ENCODE measurements at regions not wholly inside any gene's neighbourhood (a gene's known extent, or its start where the extent isn't known, plus 50 kb on each side); places are given as distances from the start of the nearest gene placed in this dataset.

GRCh38 chr9:119083673-119084072 is 285.6 kb downstream of the BRINP1 start:
- no peak for DNase-seq (ENCODE audit: extremely low spot score, insufficient read length, low read depth)
- FAIRE-seq, result no peak

GRCh38 chr9:119086590-119086989 is 282.6 kb downstream of the BRINP1 start:
- DNase-seq (ENCODE audit: extremely low spot score, insufficient read length, low read depth) (no peak), FAIRE-seq (no peak)

- no peak for DNase-seq (ENCODE audit: extremely low spot score, insufficient read length, low read depth)
- FAIRE-seq, result no peak
Observed at GRCh38 chr9:119088002-119088547, 281.2 kb downstream of the BRINP1 start.

- FAIRE-seq, result no peak
- DNase-seq (ENCODE audit: extremely low spot score, insufficient read length, low read depth), result no peak
Observed at GRCh38 chr9:119091074-119091473, 278.2 kb downstream of the BRINP1 start.

GRCh38 chr9:119092125-119092524 is 277.1 kb downstream of the BRINP1 start:
- no peak for FAIRE-seq
- DNase-seq (ENCODE audit: extremely low spot score, insufficient read length, low read depth), result no peak

GRCh38 chr9:119094086-119094485 is 275.1 kb downstream of the BRINP1 start:
- DNase-seq (ENCODE audit: extremely low spot score, insufficient read length, low read depth) (no peak), FAIRE-seq (no peak)

- no peak for DNase-seq (ENCODE audit: extremely low spot score, insufficient read length, low read depth)
- no peak for FAIRE-seq
Observed at GRCh38 chr9:119095072-119095471, 274.2 kb downstream of the BRINP1 start.

GRCh38 chr9:119101048-119101447 is 268.2 kb downstream of the BRINP1 start:
- DNase-seq (ENCODE audit: extremely low spot score, insufficient read length, low read depth) (no peak), FAIRE-seq (no peak)

GRCh38 chr9:119114681-119115080 is 254.6 kb downstream of the BRINP1 start:
- DNase-seq (ENCODE audit: extremely low spot score, insufficient read length, low read depth), result no peak
- FAIRE-seq, result no peak
